Stimulated activated CD8-positive, alpha-beta memory T cell treated with anti-CD3 and anti-CD28 coated beads, Interleukin-15, amount 100 ng/mL, for 48 hours (primary cell): ENCODE measurements at regions not wholly inside any gene's neighbourhood (a gene's known extent, or its start where the extent isn't known, plus 50 kb on each side); places are given as distances from the start of the nearest gene placed in this dataset.

ENCODE experiments used
- DNase-seq, 2 donors: peaks; one replicate each; pipeline ENCODE4 v3.0.0-alpha.2; 2020; ENCODE audit warnings: low read depth in 2 of 2

- no peak for DNase-seq
Measured at GRCh38 chr11:134625151-134625550, 213.1 kb upstream of the B3GAT1 start.

- DNase-seq: no peak
Measured at GRCh38 chr11:134624166-134624920, 212.3 kb upstream of the B3GAT1 start.

- no peak for DNase-seq
Measured at GRCh38 chr11:134623711-134624110, 211.7 kb upstream of the B3GAT1 start.

- DNase-seq: no peak
Measured at GRCh38 chr11:134622458-134622857, 210.4 kb upstream of the B3GAT1 start.

GRCh38 chr11:134617360-134617759 is 205.3 kb upstream of the B3GAT1 start:
- DNase-seq: no peak

GRCh38 chr11:134616038-134616437 is 204.0 kb upstream of the B3GAT1 start:
- no peak for DNase-seq

GRCh38 chr11:134615041-134615615 is 203.1 kb upstream of the B3GAT1 start:
- DNase-seq: no peak

- DNase-seq: no peak
Measured at GRCh38 chr11:134614141-134614540, 202.1 kb upstream of the B3GAT1 start.

- DNase-seq: no peak
Measured at GRCh38 chr11:134613646-134614045, 201.6 kb upstream of the B3GAT1 start.

GRCh38 chr11:134612140-134613030 is 200.3 kb upstream of the B3GAT1 start:
- no peak for DNase-seq

- DNase-seq: no peak
Measured at GRCh38 chr11:134611537-134611936, 199.5 kb upstream of the B3GAT1 start.

- no peak for DNase-seq
Measured at GRCh38 chr11:134610116-134610910, 198.3 kb upstream of the B3GAT1 start.

- no peak for DNase-seq
Measured at GRCh38 chr11:134609361-134610115, 197.5 kb upstream of the B3GAT1 start.

GRCh38 chr11:134607963-134608750 is 196.1 kb upstream of the B3GAT1 start:
- DNase-seq: no peak

GRCh38 chr11:134606251-134606650 is 194.2 kb upstream of the B3GAT1 start:
- no peak for DNase-seq

GRCh38 chr11:134604886-134605285 is 192.8 kb upstream of the B3GAT1 start:
- DNase-seq: no peak

- no peak for DNase-seq
Measured at GRCh38 chr11:134599299-134599771, 187.3 kb upstream of the B3GAT1 start.

- no peak for DNase-seq
Measured at GRCh38 chr11:134598368-134598767, 186.3 kb upstream of the B3GAT1 start.

GRCh38 chr11:134597452-134597851 is 185.4 kb upstream of the B3GAT1 start:
- DNase-seq: no peak

GRCh38 chr11:134596404-134596803 is 184.4 kb upstream of the B3GAT1 start:
- DNase-seq: no peak
